Naive thymus-derived CD8-positive, alpha-beta T cell (primary cell): ENCODE measurements at regions not wholly inside any gene's neighbourhood (a gene's known extent, or its start where the extent isn't known, plus 50 kb on each side); places are given as distances from the start of the nearest gene placed in this dataset.

ENCODE experiments used
- ATAC-seq, 2 donors: fragments of 150-1000 bp; cut with Tn5 transposase in 1 of 2; sonication (Bioruptor Pico), chemical (Tn5 transposase) in 1 of 2; 1 replicate in 1 of 2; 2 replicates in 1 of 2; pipeline ENCODE4 v1.10.0; 2021; ENCODE audit warnings: mild to moderate bottlenecking in 2 of 2, moderate library complexity in 2 of 2
- POLR2A ChIA-PET: fragments of 350-600 bp; sonication (Branson Sonifier 250); formaldehyde crosslinking; loops from one replicate; lab custom pipeline; 2021; ENCODE audit warnings: antibody characterized with exemption; lab: Charles Lee
- DNase-seq, 10 donors: peaks; one replicate each; pipeline versions ENCODE4 v3.0.0 to v3.0.0-alpha.2; 2020 to 2022
- H3K27ac Mint-ChIP-seq, 10 donors: one replicate each; pipeline ENCODE4 v1.8.0; 2020 to 2022; ENCODE audit warnings: mild to moderate bottlenecking in 10 of 10, mixed read lengths in 10 of 10, moderate library complexity in 4 of 10, inconsistent platforms in 1 of 10
- H3K27me3 Mint-ChIP-seq, 5 donors: one replicate each; pipeline ENCODE4 v1.8.0; 2021 to 2022; ENCODE audit warnings: mixed read lengths in 5 of 5
- H3K36me3 Mint-ChIP-seq, 3 donors: one replicate each; pipeline ENCODE4 v1.8.0; 2020 to 2022; ENCODE audit warnings: mixed read lengths in 3 of 3, mild to moderate bottlenecking in 2 of 3, inconsistent platforms in 1 of 3
- H3K4me1 Mint-ChIP-seq, 4 donors: one replicate each; pipeline ENCODE4 v1.8.0; 2021 to 2022; ENCODE audit warnings: mixed read lengths in 4 of 4
- H3K4me3 Mint-ChIP-seq, 10 donors: one replicate each; pipeline ENCODE4 v1.8.0; 2020 to 2022; ENCODE audit warnings: mild to moderate bottlenecking in 10 of 10, mixed read lengths in 10 of 10, moderate library complexity in 6 of 10, inconsistent platforms in 1 of 10
- H3K9me3 Mint-ChIP-seq, 9 donors: one replicate each; pipeline ENCODE4 v1.8.0; 2020 to 2022; ENCODE audit warnings: mixed read lengths in 9 of 9, mild to moderate bottlenecking in 3 of 9, inconsistent platforms in 1 of 9, moderate library complexity in 1 of 9

DNA sequence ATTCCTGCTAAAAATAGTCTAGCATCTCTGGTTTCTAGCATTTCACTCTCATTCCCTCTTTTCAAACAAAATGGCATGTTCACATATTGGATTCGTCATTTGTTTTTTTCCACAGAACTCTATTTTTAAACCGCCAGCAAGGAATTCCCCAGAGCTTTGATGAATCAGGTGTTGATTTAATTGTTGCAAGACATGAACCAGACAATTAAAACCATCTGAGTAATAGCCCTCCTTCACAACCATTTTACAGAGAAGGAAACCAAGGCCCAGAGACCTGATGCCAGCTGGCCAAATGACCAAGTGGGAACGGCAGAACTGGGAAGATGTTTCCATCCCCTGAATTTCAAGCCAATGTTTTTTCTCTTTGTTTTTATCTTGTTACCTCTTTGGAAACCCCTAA, 167.0 kb downstream of the CAAP1 start:
- Mint-ChIP-seq H3K27ac (no peak overlapping the region), H3K36me3 (peaks cover 0 to 3% (median 0%) of the 10 kb centered on the region in 3 donors), H3K4me3 (no peak overlapping the region), H3K9me3 (peaks cover 0 to 5% (median 0%) of the 10 kb centered on the region in 9 donors), H3K27me3 (peaks cover 0 to 8% (median under 1%) of the 10 kb centered on the region in 5 donors), H3K4me1 (peaks cover 0 to 7% (median 1%) of the 10 kb centered on the region in 4 donors)
- no peak for ATAC-seq
- DNase-seq: no peak
- POLR2A ChIA-PET: no interaction called here

DNA sequence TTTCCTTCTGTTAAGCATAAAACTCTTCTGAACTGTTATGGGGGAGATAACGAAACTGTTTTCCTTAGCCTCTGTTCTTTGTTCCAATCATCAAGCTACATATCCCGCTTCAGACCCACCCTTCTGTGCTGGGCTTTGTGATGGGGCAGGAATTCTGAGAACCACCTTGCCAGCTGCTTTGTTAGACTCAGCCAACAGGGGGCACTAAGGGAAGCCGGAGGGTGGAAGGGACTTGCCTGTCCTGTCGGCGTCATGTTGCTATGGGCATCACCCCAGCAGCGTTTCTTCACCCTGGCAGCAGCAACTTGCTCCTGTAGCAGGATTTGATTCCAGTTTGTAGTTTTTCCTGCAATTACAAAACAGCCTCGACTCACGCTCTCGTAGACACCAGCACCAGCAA, 169.1 kb downstream of the CAAP1 start:
- Mint-ChIP-seq H3K4me3 (no peak overlapping the region), H3K27ac (no peak overlapping the region), H3K9me3 (no peaks in the 10 kb centered on the region), H3K27me3 (peaks cover 2 to 11% (median 6%) of the 10 kb centered on the region in 5 donors), H3K36me3 (no peaks in the 10 kb centered on the region), H3K4me1 (peaks cover 0 to 7% (median 1%) of the 10 kb centered on the region in 4 donors)
- ATAC-seq: no peak
- POLR2A ChIA-PET: no interaction called here
- no peak for DNase-seq

DNA sequence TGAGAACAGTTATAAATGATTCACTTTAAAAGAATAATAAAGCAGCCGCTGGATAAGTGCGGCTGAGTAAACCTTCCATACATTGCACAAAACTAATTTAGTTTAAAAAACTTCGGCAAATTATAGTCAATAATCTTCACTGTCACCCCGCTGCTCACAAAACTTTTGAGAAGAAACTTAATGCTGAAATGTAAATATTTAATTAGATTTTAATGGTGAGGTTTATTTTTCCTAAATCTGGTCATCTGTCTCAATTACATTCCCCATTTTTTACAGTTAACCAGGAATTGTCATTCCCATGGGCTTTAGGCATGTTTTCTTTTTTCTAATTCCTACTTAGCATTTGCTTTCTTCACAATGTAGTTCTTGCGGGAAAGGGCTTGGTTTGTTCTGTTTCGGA, 169.8 kb downstream of the CAAP1 start:
- Mint-ChIP-seq H3K4me3 (no peak overlapping the region), H3K27me3 (peaks cover 2 to 11% (median 6%) of the 10 kb centered on the region in 5 donors), H3K36me3 (no peaks in the 10 kb centered on the region), H3K9me3 (no peaks in the 10 kb centered on the region), H3K27ac (no peak overlapping the region), H3K4me1 (peaks cover 0 to 7% (median 1%) of the 10 kb centered on the region in 4 donors)
- no peak for ATAC-seq
- POLR2A ChIA-PET: no interaction called here
- no peak for DNase-seq

DNA sequence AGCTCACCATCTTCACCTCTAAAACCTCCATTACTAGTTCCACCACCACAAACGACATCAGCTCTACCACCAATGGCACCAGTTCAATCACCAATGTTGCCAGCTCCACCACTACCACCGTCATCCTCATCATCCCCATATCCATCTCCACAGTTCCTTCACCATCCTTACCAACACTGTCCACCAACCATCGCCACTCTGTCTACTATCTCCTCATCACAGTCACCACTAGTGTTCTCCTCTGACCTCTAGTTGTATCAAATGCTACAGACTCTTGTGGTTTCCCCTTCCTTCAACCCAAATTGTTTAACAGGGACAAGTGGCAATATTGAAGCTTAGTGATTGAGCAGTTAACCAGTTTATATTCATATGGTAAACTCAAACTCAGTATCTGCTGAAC, 182.6 kb downstream of the CAAP1 start:
- DNase-seq (no peak), ATAC-seq (no peak)
- Mint-ChIP-seq H3K27ac (no peak overlapping the region), H3K27me3 (peaks cover 0 to 7% (median 0%) of the 10 kb centered on the region in 5 donors), H3K4me3 (no peak overlapping the region), H3K36me3 (no peaks in the 10 kb centered on the region), H3K9me3 (peaks cover 0 to 10% (median 1%) of the 10 kb centered on the region in 9 donors), H3K4me1 (no peaks in the 10 kb centered on the region)
- POLR2A ChIA-PET: no interaction called here

DNA sequence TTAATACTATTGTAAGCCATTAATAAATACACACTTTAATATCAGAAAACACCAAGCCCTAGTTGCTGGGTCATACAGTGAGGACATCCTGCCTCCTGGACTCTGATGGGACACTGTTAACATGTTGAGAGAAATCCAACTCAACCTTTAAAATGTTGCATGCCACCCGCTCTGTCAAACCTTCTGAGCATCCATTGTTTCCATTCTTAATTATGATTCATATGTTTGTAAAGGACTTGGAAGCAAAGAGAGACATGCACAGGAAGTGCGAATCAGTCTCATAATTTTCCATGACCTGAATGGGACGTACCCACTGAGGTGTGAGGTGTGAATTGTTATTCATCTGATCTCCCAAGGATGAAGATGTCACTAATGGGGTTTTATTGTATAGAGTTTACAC, 186.4 kb downstream of the CAAP1 start:
- Mint-ChIP-seq H3K36me3 (no peaks in the 10 kb centered on the region), H3K4me1 (no peaks in the 10 kb centered on the region), H3K27me3 (peaks cover 0 to 5% (median 0%) of the 10 kb centered on the region in 5 donors), H3K4me3 (no peak overlapping the region), H3K9me3 (peaks cover 0 to 10% (median 2%) of the 10 kb centered on the region in 9 donors), H3K27ac (no peak overlapping the region)
- DNase-seq: no peak
- POLR2A ChIA-PET: no interaction called here
- ATAC-seq: no peak

DNA sequence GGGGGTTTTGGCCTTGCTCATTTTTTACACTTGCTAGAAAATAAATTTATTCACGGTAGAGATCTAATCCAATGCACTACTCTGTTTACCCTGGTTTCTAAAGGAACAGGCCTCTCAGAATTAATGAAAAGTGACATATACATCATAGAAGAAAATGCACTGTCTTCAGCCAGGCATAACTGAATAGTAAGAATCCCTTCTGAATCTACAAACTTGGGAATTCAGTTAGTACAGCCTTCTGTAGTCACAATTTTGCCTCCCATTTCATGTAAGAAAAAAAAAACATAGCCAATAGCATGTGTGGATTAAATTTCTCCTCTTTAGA, 197.3 kb downstream of the CAAP1 start:
- Mint-ChIP-seq H3K36me3 (peaks cover 0 to 13% (median 0%) of the 10 kb centered on the region in 3 donors), H3K4me1 (no peaks in the 10 kb centered on the region), H3K9me3 (peaks cover 0 to 28% (median 18%) of the 10 kb centered on the region in 9 donors), H3K27ac (no peak overlapping the region), H3K4me3 (no peak overlapping the region), H3K27me3 (peaks cover 0 to 19% (median 0%) of the 10 kb centered on the region in 5 donors)
- ATAC-seq: no peak
- DNase-seq: no peak
- POLR2A ChIA-PET: no interaction called here

DNA sequence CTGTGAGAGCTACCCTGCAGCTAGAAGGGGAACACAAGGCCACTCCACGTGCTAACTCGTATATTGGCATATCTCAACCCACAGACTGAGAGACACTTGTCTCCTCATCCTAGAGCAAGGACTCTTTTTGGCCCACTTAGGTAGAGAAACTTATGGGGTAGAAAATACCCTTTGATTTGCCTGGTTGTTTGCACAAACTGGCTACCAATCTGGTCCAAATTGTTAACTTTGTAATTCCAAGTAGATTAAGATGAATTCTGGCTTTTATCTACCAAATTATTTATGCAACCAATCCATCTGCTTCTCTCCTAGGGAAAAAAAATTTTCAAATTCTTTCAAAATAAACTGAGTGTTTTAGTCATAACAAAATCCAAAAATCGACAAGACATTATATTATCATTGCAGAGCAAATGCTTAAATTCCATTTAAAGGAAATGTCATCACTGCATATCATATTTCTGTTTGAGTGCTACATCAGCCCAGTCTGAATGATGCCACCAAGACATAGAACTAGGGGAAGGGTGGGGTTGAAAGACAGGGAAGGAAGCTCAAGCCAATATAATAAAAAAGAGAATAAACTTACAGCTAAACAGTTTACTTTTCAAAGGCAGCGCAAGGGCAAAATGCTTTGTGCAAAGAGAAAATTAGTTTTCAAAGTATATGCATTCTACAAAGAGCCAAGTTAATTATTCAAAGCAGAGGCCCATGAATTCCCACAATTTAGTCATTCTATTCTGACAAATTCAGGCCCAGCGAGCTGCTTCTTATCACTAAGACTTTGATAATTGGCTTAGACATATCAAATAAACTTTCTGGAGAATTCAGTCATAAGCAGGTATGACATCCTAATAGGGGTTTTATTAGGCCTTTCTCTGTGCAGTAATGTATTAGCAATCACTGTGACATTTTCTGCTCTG, 198.0 kb downstream of the CAAP1 start:
- POLR2A ChIA-PET: no interaction called here
- ATAC-seq: no peak
- peaks cover 0 to 19% (median 0%) of the 10 kb centered on the region in 5 donors for H3K27me3 Mint-ChIP-seq

DNA sequence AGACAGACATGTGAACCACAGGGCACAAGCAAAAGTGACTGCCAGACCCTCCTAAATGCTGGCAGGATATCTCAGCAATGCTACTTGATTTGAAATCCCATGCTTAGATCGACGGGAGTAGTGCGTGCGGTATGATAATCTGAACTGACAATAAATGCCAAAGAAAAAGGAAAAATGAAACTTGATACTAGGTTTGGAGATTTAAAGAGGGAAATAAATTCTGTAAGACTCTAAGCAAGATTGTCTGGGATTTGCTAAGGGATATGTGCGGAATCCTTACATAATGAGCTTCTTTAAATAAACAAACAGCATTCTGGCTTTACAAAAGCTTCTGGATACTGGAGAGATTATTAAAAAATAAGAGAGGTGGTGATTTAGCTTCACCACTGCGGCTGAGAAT, 203.6 kb downstream of the CAAP1 start:
- H3K36me3 Mint-ChIP-seq: no peaks in the 10 kb centered on the region
- peaks cover 2 to 38% (median 12%) of the 10 kb centered on the region in 5 donors for H3K27me3 Mint-ChIP-seq

More for the DNA sequence above, 198.0 kb downstream of the CAAP1 start:
- H3K9me3 Mint-ChIP-seq: peaks cover 0 to 22% (median 14%) of the 10 kb centered on the region in 9 donors
- peaks cover 0 to 13% (median 0%) of the 10 kb centered on the region in 3 donors for H3K36me3 Mint-ChIP-seq
- no peak for DNase-seq
- no peak overlapping the region for H3K4me3 Mint-ChIP-seq
- H3K4me1 Mint-ChIP-seq: no peaks in the 10 kb centered on the region
- H3K27ac Mint-ChIP-seq: no peak overlapping the region

DNA sequence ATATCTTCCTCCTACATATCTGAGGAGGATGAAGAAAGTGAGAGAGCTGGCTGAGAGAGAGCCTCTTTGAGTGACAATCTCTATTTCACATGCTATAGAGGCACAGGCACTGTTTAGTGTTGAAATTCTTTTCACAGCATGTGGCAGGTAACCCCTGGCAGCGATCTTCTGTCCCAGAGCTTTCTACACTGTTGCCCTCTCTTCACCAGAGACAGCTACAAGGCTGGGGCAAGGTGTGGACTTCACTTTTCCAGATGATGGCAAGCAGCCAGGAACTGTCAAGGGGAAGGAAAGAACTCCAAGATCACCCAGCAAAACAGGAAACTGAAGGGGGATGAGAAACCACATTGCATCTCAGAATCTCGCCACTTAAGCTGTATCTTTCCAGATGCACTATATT, 205.2 kb downstream of the CAAP1 start:
- ATAC-seq: no peak
- no peak for DNase-seq
- H3K4me1 Mint-ChIP-seq: no peaks in the 10 kb centered on the region
- POLR2A ChIA-PET: no interaction called here
- H3K36me3 Mint-ChIP-seq: no peaks in the 10 kb centered on the region
- no peak overlapping the region for H3K4me3 Mint-ChIP-seq
- H3K27ac Mint-ChIP-seq: no peak overlapping the region
- peaks cover 0 to 2% (median 0%) of the 10 kb centered on the region in 9 donors for H3K9me3 Mint-ChIP-seq
- peaks cover 2 to 38% (median 12%) of the 10 kb centered on the region in 5 donors for H3K27me3 Mint-ChIP-seq

More for the DNA sequence above, 203.6 kb downstream of the CAAP1 start:
- Mint-ChIP-seq H3K4me3 (no peak overlapping the region), H3K27ac (no peak overlapping the region), H3K4me1 (no peaks in the 10 kb centered on the region), H3K9me3 (peaks cover 0 to 2% (median 0%) of the 10 kb centered on the region in 9 donors)
- DNase-seq (no peak), ATAC-seq (no peak)
- POLR2A ChIA-PET: no interaction called here

DNA sequence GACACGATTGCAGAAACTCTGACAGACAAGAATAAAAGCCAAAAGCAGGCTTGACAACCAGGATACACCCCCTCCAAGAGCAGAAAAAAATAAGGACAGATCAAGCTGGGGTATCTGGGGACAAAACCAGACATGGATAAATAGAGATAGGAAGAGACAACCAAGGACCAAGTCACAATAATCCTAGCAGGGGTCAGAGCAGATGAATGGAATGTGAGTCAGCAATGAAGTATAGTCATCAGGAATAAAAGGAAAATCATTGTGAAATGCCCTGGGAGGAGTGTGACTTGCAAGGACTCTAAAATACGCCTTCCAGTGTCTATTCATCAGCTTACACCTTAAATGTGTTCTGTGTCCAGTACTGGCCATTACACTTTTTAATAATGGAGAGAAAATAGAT, 206.8 kb downstream of the CAAP1 start:
- ATAC-seq: no peak
- H3K27ac Mint-ChIP-seq: no peak overlapping the region
- POLR2A ChIA-PET: no interaction called here

DNA sequence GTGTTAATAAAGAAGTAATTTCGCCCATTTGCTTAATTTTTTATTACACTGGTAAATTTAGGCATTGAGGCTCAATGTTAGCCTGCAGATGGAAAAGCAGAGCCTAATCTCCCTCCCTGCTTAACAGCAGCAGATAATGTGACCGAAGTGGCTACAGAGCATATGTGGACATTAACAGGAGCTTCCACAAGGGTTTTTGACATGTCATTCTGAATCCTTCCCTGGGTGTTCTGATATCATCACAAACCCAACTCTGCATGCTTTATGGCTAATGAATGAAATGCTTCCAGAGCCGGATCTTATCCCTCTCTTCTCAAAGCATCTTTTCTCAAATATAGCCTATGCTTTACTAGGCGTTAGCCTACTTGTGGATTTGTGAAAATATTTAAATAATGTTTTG, 208.6 kb downstream of the CAAP1 start:
- Mint-ChIP-seq H3K9me3 (peaks cover 0 to 2% (median 0%) of the 10 kb centered on the region in 9 donors), H3K27me3 (peaks cover under 1 to 28% (median 12%) of the 10 kb centered on the region in 5 donors), H3K4me1 (no peaks in the 10 kb centered on the region), H3K36me3 (no peaks in the 10 kb centered on the region), H3K27ac (no peak overlapping the region), H3K4me3 (no peak overlapping the region)
- ATAC-seq: no peak
- POLR2A ChIA-PET: no interaction called here
- no peak for DNase-seq

More for the DNA sequence above, 206.8 kb downstream of the CAAP1 start:
- Mint-ChIP-seq H3K4me1 (no peaks in the 10 kb centered on the region), H3K9me3 (no peaks in the 10 kb centered on the region), H3K4me3 (no peak overlapping the region), H3K27me3 (peaks cover 2 to 29% (median 13%) of the 10 kb centered on the region in 5 donors), H3K36me3 (no peaks in the 10 kb centered on the region)
- no peak for DNase-seq

DNA sequence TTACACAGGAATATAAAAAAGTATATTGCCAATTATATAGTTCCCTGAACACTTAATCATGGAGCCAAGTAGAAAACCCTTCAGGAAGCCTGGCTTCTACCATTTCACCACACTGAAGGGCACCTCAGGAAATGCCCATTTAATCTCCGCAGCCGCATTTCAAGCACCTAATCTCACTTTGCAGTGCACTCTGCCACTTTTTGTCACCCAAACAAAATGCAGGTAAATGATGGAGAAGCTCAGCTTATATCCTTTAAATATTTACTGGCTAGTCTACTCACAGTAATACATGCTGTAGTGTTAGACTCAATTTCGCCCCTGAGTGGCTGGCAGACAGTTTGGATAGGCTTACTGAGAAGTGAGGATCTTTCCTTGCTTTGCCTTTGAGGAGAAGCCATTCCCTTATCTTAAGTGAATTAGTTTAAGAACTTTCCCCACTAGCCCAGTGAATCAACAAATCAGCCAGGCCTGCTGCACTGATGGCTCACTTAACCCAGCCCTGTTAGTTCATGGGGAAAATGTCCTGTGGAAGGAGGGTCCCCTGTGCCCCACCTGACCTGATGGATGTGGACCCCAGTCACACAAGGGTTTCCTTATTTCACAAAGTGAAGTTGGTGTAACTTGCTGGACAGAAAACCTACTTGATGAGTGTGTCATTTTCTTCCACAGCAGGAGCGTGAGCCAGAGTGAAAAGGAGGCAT, 209.7 kb downstream of the CAAP1 start:
- Mint-ChIP-seq H3K36me3 (no peaks in the 10 kb centered on the region), H3K4me3 (no peak overlapping the region), H3K27me3 (peaks cover 0 to 19% (median 8%) of the 10 kb centered on the region in 5 donors), H3K9me3 (peaks cover 0 to 2% (median 0%) of the 10 kb centered on the region in 9 donors), H3K27ac (no peak overlapping the region), H3K4me1 (no peaks in the 10 kb centered on the region)
- POLR2A ChIA-PET: no interaction called here
- DNase-seq (no peak), ATAC-seq (no peak)

DNA sequence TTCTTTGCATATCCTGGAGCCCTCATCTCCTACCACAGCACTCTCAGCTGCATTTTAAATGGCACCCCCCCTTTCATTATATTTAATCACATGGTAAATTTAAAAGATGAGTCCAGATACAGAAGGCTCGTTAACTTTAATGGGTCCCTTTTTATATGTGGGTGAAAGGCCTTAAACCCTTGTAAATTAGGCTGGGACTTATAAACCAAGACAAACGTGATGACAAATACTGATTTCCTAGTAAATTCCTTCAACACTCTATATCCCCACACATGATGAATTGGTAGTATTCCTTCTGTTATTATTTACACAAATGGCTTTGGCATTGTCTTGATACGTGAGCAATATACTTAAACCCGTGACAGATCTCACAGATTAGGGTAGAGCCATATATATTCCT, 210.6 kb downstream of the CAAP1 start:
- no peak overlapping the region for H3K4me3 Mint-ChIP-seq
- no peak for DNase-seq
- peaks cover 0 to 8% (median 0%) of the 10 kb centered on the region in 9 donors for H3K9me3 Mint-ChIP-seq
- H3K27ac Mint-ChIP-seq: no peak overlapping the region
- POLR2A ChIA-PET: no interaction called here
- no peaks in the 10 kb centered on the region for H3K36me3 Mint-ChIP-seq
- no peak for ATAC-seq
- no peaks in the 10 kb centered on the region for H3K4me1 Mint-ChIP-seq
- peaks cover 2 to 19% (median 8%) of the 10 kb centered on the region in 5 donors for H3K27me3 Mint-ChIP-seq
